CD4-positive, alpha-beta T cell treated with Interleukin-4 for 1 hour (primary cell): ENCODE measurements at regions not wholly inside any gene's neighbourhood (a gene's known extent, or its start where the extent isn't known, plus 50 kb on each side); places are given as distances from the start of the nearest gene placed in this dataset.

ENCODE experiments used
- DNase-seq, 2 donors: peaks; one replicate each; pipeline ENCODE4 v3.0.0-alpha.2; 2020 to 2022

- DNase-seq, result no peak
Measured at GRCh38 chr9:113788616-113789330, 87.3 kb upstream of the ZNF618 start.

GRCh38 chr9:113790093-113790492 lies 86.0 kb upstream of the ZNF618 start:
- DNase-seq, result no peak

- no peak for DNase-seq
Measured at GRCh38 chr9:113793558-113793957, 82.6 kb upstream of the ZNF618 start.

- no peak for DNase-seq
Measured at GRCh38 chr9:113794721-113795120, 81.4 kb upstream of the ZNF618 start.

GRCh38 chr9:113795811-113796392 lies 80.2 kb upstream of the ZNF618 start:
- DNase-seq, result no peak

GRCh38 chr9:113796646-113797426 lies 79.3 kb upstream of the ZNF618 start:
- no peak for DNase-seq

GRCh38 chr9:113798062-113799030 lies 77.8 kb upstream of the ZNF618 start:
- no peak for DNase-seq

GRCh38 chr9:113800276-113800675 lies 75.8 kb upstream of the ZNF618 start:
- no peak for DNase-seq

GRCh38 chr9:113803811-113804589 lies 72.1 kb upstream of the ZNF618 start:
- no peak for DNase-seq

GRCh38 chr9:113805486-113806132 lies 70.5 kb upstream of the ZNF618 start:
- no peak for DNase-seq

- peak; percentile 33 to 35 for DNase-seq
Measured at GRCh38 chr9:113807173-113808061, 68.7 kb upstream of the ZNF618 start.

- DNase-seq, result no peak
Measured at GRCh38 chr9:113808391-113809358, 67.4 kb upstream of the ZNF618 start.

GRCh38 chr9:113817171-113817570 lies 58.9 kb upstream of the ZNF618 start:
- no peak for DNase-seq

GRCh38 chr9:113818391-113818790 lies 57.7 kb upstream of the ZNF618 start:
- DNase-seq, result no peak

- no peak for DNase-seq
Measured at GRCh38 chr9:113822315-113822714, 53.8 kb upstream of the ZNF618 start.

- no peak for DNase-seq
Measured at GRCh38 chr9:113823421-113823820, 52.7 kb upstream of the ZNF618 start.
